ENCODE measurements at regions not wholly inside any gene's neighbourhood (a gene's known extent, or its start where the extent isn't known, plus 50 kb on each side); places are given as distances from the start of the nearest gene placed in this dataset.

- DNase-seq = peak; percentile 70 to 78
These were observed 68.9 kb upstream of the CAB39 start for GRCh38 chr2:230643576-230644291.

GRCh38 chr2:230644356-230644935 lies 68.2 kb upstream of the CAB39 start:
- DNase-seq = no peak

- DNase-seq = no peak
These were observed 64.3 kb upstream of the CAB39 start for GRCh38 chr2:230648356-230648755.

- DNase-seq = no peak
These were observed 62.0 kb upstream of the CAB39 start for GRCh38 chr2:230650585-230651137.

GRCh38 chr2:230654057-230654456 lies 58.6 kb upstream of the CAB39 start:
- no peak for DNase-seq

GRCh38 chr2:230657462-230657861 lies 55.2 kb upstream of the CAB39 start:
- DNase-seq = no peak

GRCh38 chr2:230657906-230658305 lies 54.7 kb upstream of the CAB39 start:
- DNase-seq = peak; percentile 26 to 27

- DNase-seq = no peak
These were observed 54.1 kb upstream of the CAB39 start for GRCh38 chr2:230658577-230658876.

- peak; percentile 77 to 83 for DNase-seq
These were observed 53.6 kb upstream of the CAB39 start for GRCh38 chr2:230658877-230659652.

GRCh38 chr2:230660294-230661060 lies 52.2 kb upstream of the CAB39 start:
- DNase-seq = peak; percentile 71 to 79

- peak; percentile 56 to 65 for DNase-seq
These were observed 51.3 kb upstream of the CAB39 start for GRCh38 chr2:230661072-230661957.
